Fibroblast of lung (primary cell): ENCODE measurements at regions not wholly inside any gene's neighbourhood (a gene's known extent, or its start where the extent isn't known, plus 50 kb on each side); places are given as distances from the start of the nearest gene placed in this dataset.

ENCODE experiments used
- DNase-seq, 2 donors: peaks; one replicate each; pipeline versions ENCODE4 v3.0.0 to v3.0.0-alpha.2; 2010; ENCODE audit warnings: low read depth in 2 of 2
- H2AFZ ChIP-seq: 2 replicates; pipeline ENCODE4 v1.5.1; 2012; ENCODE audit warnings: low read length, control low read depth, inconsistent platforms
- H3K27ac ChIP-seq: 2 replicates; pipeline ENCODE4 v1.5.1; 2011; ENCODE audit warnings: low read length, control low read depth; ENCODE audit not compliant: insufficient read depth
- H3K27me3 ChIP-seq: 2 replicates; pipeline ENCODE4 v1.5.1; 2011; ENCODE audit warnings: mild to moderate bottlenecking, low read length; ENCODE audit not compliant: control insufficient read depth, insufficient read depth
- H3K36me3 ChIP-seq: 2 replicates; pipeline ENCODE4 v1.5.1; 2011; ENCODE audit warnings: low read length; ENCODE audit not compliant: control insufficient read depth, insufficient read depth
- H3K4me1 ChIP-seq: 2 replicates; pipeline ENCODE4 v1.5.1; 2011; ENCODE audit warnings: low read length; ENCODE audit not compliant: control insufficient read depth, insufficient read depth; ENCODE audit errors: extremely low read depth
- H3K4me2 ChIP-seq: 2 replicates; pipeline ENCODE4 v1.5.1; 2011; ENCODE audit warnings: low read length, control low read depth; ENCODE audit not compliant: insufficient read depth; ENCODE audit errors: extremely low read depth
- H3K4me3 ChIP-seq, 4 experiments: fragments of 200-600 bp in 1 of 4; sonication (generic) in 1 of 4; replicated peaks in 1 of 4; 2 replicates each; pipeline ENCODE4 v1.5.1; 2011 to 2016; ENCODE audit warnings: low read length in 4 of 4, low read depth in 3 of 4, mild to moderate bottlenecking in 3 of 4, control low read depth in 2 of 4, inconsistent platforms in 1 of 4, mixed read lengths in 1 of 4; ENCODE audit not compliant: insufficient read depth in 1 of 4; ENCODE audit errors: control extremely low read depth in 1 of 4
- H3K79me2 ChIP-seq: 2 replicates; pipeline ENCODE4 v1.5.1; 2012; ENCODE audit warnings: mild to moderate bottlenecking, low read length, inconsistent platforms; ENCODE audit not compliant: control insufficient read depth, insufficient read depth
- H3K9ac ChIP-seq: 2 replicates; pipeline ENCODE4 v1.5.1; 2011; ENCODE audit warnings: mild to moderate bottlenecking, low read length, control low read depth; ENCODE audit not compliant: insufficient read depth
- H3K9me3 ChIP-seq: 2 replicates; pipeline ENCODE4 v1.5.1; 2012; ENCODE audit warnings: low read depth, low read length; ENCODE audit not compliant: control insufficient read depth, insufficient read depth
- H4K20me1 ChIP-seq: 2 replicates; pipeline ENCODE4 v1.5.1; 2011; ENCODE audit warnings: low read length; ENCODE audit not compliant: control insufficient read depth, insufficient read depth; ENCODE audit errors: extremely low read depth
- CTCF ChIP-seq, 2 donors: IDR thresholded peaks in 1 of 2; conservative IDR thresholded peaks in 1 of 2; 1 replicate in 1 of 2; 2 replicates in 1 of 2; pipeline ENCODE4 v1.5.1; 2011 to 2012; ENCODE audit warnings: low read length in 2 of 2, control low read depth in 1 of 2, inconsistent platforms in 1 of 2, low read depth in 1 of 2, mild to moderate bottlenecking in 1 of 2
- EZH2 ChIP-seq: IDR thresholded peaks from 2 replicates; pipeline ENCODE4 v1.5.1; 2012; ENCODE audit warnings: low read length, control low read depth, mild to moderate bottlenecking; ENCODE audit errors: missing control alignments

- Histone ChIP-seq H3K9me3 (no peaks in the 10 kb centered on the region), H4K20me1 (no peaks in the 10 kb centered on the region), H3K4me2 (no peak overlapping the region), H3K27me3 (no peaks in the 10 kb centered on the region), H3K4me3 (no peak overlapping the region), H2AFZ (no peak overlapping the region), H3K9ac (no peak overlapping the region), H3K4me1 (no peaks in the 10 kb centered on the region), H3K27ac (no peak overlapping the region), H3K36me3 (no peaks in the 10 kb centered on the region), H3K79me2 (no peaks in the 10 kb centered on the region)
- no peak for DNase-seq
- TF ChIP-seq CTCF (conservative IDR thresholded peaks at IDR 0.05 in 1 of 2, IDR thresholded peaks at IDR 0.05 in 1 of 2; ENCODE audit: low read depth in 1 of 2, low read length in 2 of 2), result no peak
- TF ChIP-seq EZH2, result no peak
These were observed 489.5 kb downstream of the KCNJ2 start for GRCh38 chr17:70658840-70659239.

DNA sequence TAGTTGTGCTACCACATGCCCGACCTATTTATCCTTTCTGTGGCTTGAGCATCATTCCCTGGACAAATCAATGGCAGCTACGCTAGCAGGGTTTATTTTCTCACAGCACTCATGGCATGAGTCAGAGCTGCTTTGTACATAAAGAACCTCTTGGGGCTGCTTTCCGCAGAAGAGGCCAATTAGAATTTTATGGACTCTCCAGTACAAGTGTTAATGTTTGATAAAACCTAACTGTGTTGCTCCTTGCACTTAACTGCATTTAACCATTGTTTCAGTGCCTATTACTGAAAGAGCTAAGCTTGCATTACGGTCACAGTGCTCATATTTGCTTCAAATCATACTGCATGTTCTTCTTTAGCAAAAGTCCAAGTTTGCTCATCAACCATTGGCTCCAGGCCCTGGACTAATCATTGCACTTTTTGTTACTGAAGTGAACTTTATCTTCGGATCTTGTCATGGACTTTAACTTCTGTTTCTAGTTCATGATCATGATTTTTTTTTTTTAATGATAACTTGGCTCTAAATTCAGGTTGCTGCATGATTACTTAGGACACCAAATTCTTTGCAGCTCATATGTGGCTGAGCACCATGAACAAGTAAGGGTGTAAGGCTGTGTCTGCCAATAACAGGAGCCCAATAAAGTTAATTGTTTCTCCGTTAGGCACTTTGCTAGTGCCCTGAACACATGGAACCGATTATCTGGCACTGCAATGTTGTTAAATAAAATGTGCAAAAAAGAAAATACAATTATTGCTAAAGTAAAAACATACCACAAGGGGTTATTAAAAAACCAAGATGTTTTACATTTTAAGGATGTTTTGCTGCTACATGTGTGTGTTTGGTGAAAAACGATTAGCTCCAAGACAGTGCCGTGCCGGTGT is 492.2 kb downstream of the KCNJ2 start:
- H3K9me3 ChIP-seq, result no peaks in the 10 kb centered on the region
- H3K36me3 ChIP-seq, result no peaks in the 10 kb centered on the region
- H3K9ac ChIP-seq, result no peak overlapping the region
- no peaks in the 10 kb centered on the region for H3K4me1 ChIP-seq
- H3K4me3 ChIP-seq, result no peak overlapping the region
- no peak overlapping the region for H2AFZ ChIP-seq
- H3K27ac ChIP-seq, result no peak overlapping the region
- TF ChIP-seq CTCF (conservative IDR thresholded peaks at IDR 0.05 in 1 of 2, IDR thresholded peaks at IDR 0.05 in 1 of 2; ENCODE audit: low read depth in 1 of 2, low read length in 2 of 2), result no peak
- no peak for TF ChIP-seq EZH2
- no peaks in the 10 kb centered on the region for H3K79me2 ChIP-seq
- H3K27me3 ChIP-seq, result no peaks in the 10 kb centered on the region
- no peak overlapping the region for H3K4me2 ChIP-seq
- H4K20me1 ChIP-seq, result no peaks in the 10 kb centered on the region
- DNase-seq, result peak; percentile 30 to 63

DNA sequence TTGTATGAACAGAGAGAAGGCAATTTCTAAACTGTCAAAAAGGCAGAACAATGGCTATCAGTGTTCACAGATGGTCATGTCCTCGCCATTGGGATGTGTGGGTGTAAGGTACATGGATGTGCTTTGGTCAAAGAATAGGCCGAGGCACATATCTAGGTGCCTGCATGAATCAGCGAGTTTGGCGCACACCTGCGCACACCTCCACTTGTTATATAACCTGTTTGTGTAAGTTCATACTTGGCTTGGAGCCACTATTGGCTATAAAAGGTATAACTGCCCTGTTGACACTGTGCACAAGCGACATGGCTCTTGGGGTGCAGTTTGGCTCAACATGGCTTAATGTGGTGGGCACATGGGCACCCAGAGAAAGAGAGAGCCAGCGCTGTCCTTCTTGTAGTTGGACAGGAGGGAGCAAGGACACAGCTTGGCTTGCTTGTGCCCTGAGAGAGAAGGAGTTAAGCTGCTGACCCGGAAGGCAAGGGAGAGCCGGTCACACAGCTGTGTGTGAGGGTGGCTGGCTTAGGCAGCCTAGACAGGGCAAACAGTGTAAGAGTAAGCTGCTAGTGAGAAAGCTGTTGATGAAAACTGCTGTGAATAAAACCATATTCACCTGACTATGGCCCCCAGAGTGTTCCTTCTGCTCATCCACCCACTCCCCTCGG is 499.1 kb downstream of the KCNJ2 start:
- Histone ChIP-seq H3K4me2 (no peak overlapping the region), H4K20me1 (no peaks in the 10 kb centered on the region), H3K36me3 (no peaks in the 10 kb centered on the region), H3K9me3 (no peaks in the 10 kb centered on the region), H3K4me1 (no peaks in the 10 kb centered on the region), H3K4me3 (no peak overlapping the region), H3K27me3 (no peaks in the 10 kb centered on the region), H3K9ac (no peak overlapping the region), H2AFZ (no peak overlapping the region), H3K79me2 (no peaks in the 10 kb centered on the region), H3K27ac (no peak overlapping the region)
- DNase-seq, result no peak
- TF ChIP-seq EZH2, result no peak
- TF ChIP-seq CTCF (conservative IDR thresholded peaks at IDR 0.05 in 1 of 2, IDR thresholded peaks at IDR 0.05 in 1 of 2; ENCODE audit: low read depth in 1 of 2, low read length in 2 of 2), result no peak
